ENCODE measurements at regions not wholly inside any gene's neighbourhood (a gene's known extent, or its start where the extent isn't known, plus 50 kb on each side); places are given as distances from the start of the nearest gene placed in this dataset.

DNA sequence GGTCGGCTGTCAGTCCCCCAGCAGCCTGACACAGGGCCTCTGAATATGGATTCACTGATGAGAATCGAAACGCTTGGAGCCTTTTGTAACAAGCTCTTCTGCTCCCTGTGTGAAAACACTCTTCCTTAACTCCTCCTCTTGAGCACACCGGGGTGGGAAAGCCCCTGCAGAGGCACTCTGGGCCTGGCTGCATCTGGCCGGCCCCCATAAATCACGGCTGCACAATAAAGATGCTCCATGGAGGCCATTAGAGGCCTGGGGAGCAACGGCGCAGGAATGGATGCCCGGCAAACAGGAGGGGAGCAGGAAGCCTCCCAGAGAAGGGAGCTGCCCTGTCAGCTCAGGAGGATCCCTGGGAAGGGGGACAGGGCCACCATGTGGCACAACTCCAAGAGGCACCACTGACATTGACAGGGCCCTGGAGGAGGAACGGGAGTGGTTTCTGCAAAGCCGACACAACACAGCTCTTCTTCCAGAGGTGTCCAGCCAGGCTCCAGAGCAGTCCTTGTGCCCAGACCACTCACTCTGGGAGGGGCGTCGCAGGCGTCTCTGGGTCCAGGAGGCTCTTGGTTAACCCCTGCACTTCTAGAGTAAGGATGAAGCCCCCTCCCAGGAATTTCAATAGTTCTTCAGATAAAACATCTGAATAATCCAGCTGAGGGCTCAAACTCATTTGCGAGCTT lies 509.3 kb upstream of the PPP2R3A start:
- TF ChIP-seq, protein P1, sequence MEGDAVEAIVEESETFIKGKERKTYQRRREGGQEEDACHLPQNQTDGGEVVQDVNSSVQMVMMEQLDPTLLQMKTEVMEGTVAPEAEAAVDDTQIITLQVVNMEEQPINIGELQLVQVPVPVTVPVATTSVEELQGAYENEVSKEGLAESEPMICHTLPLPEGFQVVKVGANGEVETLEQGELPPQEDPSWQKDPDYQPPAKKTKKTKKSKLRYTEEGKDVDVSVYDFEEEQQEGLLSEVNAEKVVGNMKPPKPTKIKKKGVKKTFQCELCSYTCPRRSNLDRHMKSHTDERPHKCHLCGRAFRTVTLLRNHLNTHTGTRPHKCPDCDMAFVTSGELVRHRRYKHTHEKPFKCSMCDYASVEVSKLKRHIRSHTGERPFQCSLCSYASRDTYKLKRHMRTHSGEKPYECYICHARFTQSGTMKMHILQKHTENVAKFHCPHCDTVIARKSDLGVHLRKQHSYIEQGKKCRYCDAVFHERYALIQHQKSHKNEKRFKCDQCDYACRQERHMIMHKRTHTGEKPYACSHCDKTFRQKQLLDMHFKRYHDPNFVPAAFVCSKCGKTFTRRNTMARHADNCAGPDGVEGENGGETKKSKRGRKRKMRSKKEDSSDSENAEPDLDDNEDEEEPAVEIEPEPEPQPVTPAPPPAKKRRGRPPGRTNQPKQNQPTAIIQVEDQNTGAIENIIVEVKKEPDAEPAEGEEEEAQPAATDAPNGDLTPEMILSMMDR (conservative IDR thresholded peaks at IDR 0.05; ENCODE audit: low read depth, low read length): no peak
- DNase-seq (ENCODE audit: low read depth): no peak
- H3K4me3 ChIP-seq (ENCODE audit: low read depth, low read length): no peak overlapping the region

DNA sequence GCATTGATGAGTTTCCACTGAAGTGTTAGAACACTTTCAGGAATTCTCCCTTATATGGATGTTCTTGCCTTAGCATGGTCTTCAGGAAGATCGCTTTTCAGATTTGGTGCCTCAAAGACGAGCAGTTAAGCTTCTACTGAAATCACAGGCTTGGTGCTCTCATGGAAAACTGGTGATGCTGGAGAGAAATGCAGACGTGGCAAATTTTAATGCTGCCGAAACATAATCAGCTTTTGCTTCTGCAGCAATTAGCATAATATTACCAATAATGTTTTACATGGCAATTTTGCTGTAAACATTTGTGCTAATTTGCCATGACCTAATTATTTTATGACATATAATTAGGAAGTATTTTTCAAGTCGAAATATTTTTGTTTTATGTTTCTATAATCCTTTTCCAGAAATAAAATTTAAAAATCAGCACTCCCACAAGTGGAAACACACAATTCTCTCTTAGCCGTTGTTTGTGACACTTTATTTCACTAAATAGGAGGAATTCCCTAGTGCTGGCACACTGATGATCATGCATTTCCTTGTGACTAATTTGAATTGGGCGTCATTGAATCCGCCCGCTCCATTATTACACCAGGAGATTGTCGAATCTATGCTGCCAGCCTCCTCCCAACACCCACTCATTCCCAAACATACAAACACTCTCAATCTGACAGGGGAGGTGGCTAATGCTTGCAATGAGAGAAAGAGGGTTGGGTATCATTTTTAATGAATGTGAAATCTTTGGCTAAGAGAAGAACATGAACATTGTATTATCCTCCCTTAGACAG lies 506.8 kb upstream of the PPP2R3A start:
- H3K4me3 ChIP-seq (ENCODE audit: low read depth, low read length): no peak overlapping the region
- TF ChIP-seq, protein P1 (conservative IDR thresholded peaks at IDR 0.05; ENCODE audit: low read depth, low read length): no peak
- no peak for DNase-seq (ENCODE audit: low read depth)

DNA sequence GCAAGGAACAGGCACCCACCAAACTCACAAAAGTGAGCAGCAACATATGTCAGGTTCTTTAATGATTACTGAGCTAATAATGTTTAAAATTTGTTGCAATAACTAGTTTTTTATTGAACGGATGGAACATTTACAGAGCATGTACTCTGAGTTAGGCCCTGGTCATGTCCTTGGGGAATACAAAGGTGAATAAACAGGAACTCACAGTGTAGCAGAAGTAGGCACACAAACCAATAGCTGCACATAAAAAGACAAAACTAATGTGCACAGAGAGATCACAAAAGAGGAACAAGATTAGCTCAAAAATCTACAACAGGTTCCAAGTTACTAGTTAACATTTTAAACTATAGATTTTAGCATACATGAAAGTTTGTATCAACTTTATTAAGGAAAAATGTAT lies 505.3 kb upstream of the PPP2R3A start:
- TF ChIP-seq, protein P1 (conservative IDR thresholded peaks at IDR 0.05; ENCODE audit: low read depth, low read length): no peak
- H3K4me3 ChIP-seq (ENCODE audit: low read depth, low read length): no peak overlapping the region
- no peak for DNase-seq (ENCODE audit: low read depth)

- H3K4me3 ChIP-seq (ENCODE audit: low read depth, low read length): no peak overlapping the region
- TF ChIP-seq, protein P1 (conservative IDR thresholded peaks at IDR 0.05; ENCODE audit: low read depth, low read length): no peak
- DNase-seq (ENCODE audit: low read depth): no peak
Observed at GRCh38 chr3:135471911-135472310, 493.6 kb upstream of the PPP2R3A start.

- DNase-seq (ENCODE audit: low read depth): no peak
- no peak overlapping the region for H3K4me3 ChIP-seq (ENCODE audit: low read depth, low read length)
- TF ChIP-seq, protein P1 (conservative IDR thresholded peaks at IDR 0.05; ENCODE audit: low read depth, low read length): no peak
Observed at GRCh38 chr3:135473449-135473848, 492.1 kb upstream of the PPP2R3A start.

GRCh38 chr3:135487261-135487660 lies 478.3 kb upstream of the PPP2R3A start:
- DNase-seq (ENCODE audit: low read depth): no peak
- TF ChIP-seq, protein P1 (conservative IDR thresholded peaks at IDR 0.05; ENCODE audit: low read depth, low read length): no peak
- no peak overlapping the region for H3K4me3 ChIP-seq (ENCODE audit: low read depth, low read length)
